ENCODE measurements at regions not wholly inside any gene's neighbourhood (a gene's known extent, or its start where the extent isn't known, plus 50 kb on each side); places are given as distances from the start of the nearest gene placed in this dataset.

GRCh38 chr20:51979226-51979625 is 176.9 kb upstream of the SALL4 start:
- Mint-ChIP-seq H3K27ac (no peak overlapping the region), H3K4me1 (no peaks in the 10 kb centered on the region), H3K36me3 (no peaks in the 10 kb centered on the region), H3K9me3 (peaks cover 0 to 14% (median 2%) of the 10 kb centered on the region in 7 donors), H3K27me3 (peaks cover 5% of the 10 kb centered on the region), H3K4me3 (no peak overlapping the region)
- no peaks in the 10 kb centered on the region for H3K4me1 ChIP-seq (ENCODE audit: control insufficient read depth, insufficient read depth, low read length, poor library complexity, severe bottlenecking)
- H3K27me3 ChIP-seq (ENCODE audit: control insufficient read depth, insufficient read depth, low read length), result no peaks in the 10 kb centered on the region
- ATAC-seq (ENCODE audit: low read depth in 2 of 2) (no peak), DNase-seq (no peak)
- no peaks in the 10 kb centered on the region for H3K9me3 ChIP-seq (ENCODE audit: control insufficient read depth in 2 of 2, low read length in 2 of 2)
- H3K27ac ChIP-seq (ENCODE audit: insufficient read depth, low read length, poor library complexity, severe bottlenecking), result no peak overlapping the region
- H3K4me3 ChIP-seq (ENCODE audit: low read depth, low read length), result no peak overlapping the region
- no peaks in the 10 kb centered on the region for H3K36me3 ChIP-seq (ENCODE audit: control insufficient read depth, insufficient read depth, low read length)

- Mint-ChIP-seq H3K27me3 (peaks cover 5% of the 10 kb centered on the region), H3K4me1 (no peaks in the 10 kb centered on the region), H3K27ac (peak overlapping the region in 1 of 3 donors; percentile 61), H3K9me3 (peaks cover 0 to 14% (median 2%) of the 10 kb centered on the region in 7 donors), H3K36me3 (no peaks in the 10 kb centered on the region), H3K4me3 (no peak overlapping the region)
- H3K4me3 ChIP-seq (ENCODE audit: low read depth, low read length), result no peak overlapping the region
- no peaks in the 10 kb centered on the region for H3K4me1 ChIP-seq (ENCODE audit: control insufficient read depth, insufficient read depth, low read length, poor library complexity, severe bottlenecking)
- no peak overlapping the region for H3K27ac ChIP-seq (ENCODE audit: insufficient read depth, low read length, poor library complexity, severe bottlenecking)
- DNase-seq, result no peak
- no peaks in the 10 kb centered on the region for H3K27me3 ChIP-seq (ENCODE audit: control insufficient read depth, insufficient read depth, low read length)
- no peaks in the 10 kb centered on the region for H3K9me3 ChIP-seq (ENCODE audit: control insufficient read depth in 2 of 2, low read length in 2 of 2)
- no peak for ATAC-seq (ENCODE audit: low read depth in 2 of 2)
- H3K36me3 ChIP-seq (ENCODE audit: control insufficient read depth, insufficient read depth, low read length), result no peaks in the 10 kb centered on the region
Measured at GRCh38 chr20:51978070-51978501, 175.8 kb upstream of the SALL4 start.

- Mint-ChIP-seq H3K4me3 (no peak overlapping the region), H3K27ac (no peak overlapping the region), H3K9me3 (peaks cover 0 to 4% (median 0%) of the 10 kb centered on the region in 7 donors), H3K27me3 (no peaks in the 10 kb centered on the region), H3K4me1 (no peaks in the 10 kb centered on the region), H3K36me3 (no peaks in the 10 kb centered on the region)
- no peaks in the 10 kb centered on the region for H3K27me3 ChIP-seq (ENCODE audit: control insufficient read depth, insufficient read depth, low read length)
- no peaks in the 10 kb centered on the region for H3K4me1 ChIP-seq (ENCODE audit: control insufficient read depth, insufficient read depth, low read length, poor library complexity, severe bottlenecking)
- H3K9me3 ChIP-seq (ENCODE audit: control insufficient read depth in 2 of 2, low read length in 2 of 2), result no peaks in the 10 kb centered on the region
- ATAC-seq (ENCODE audit: low read depth in 2 of 2) (no peak), DNase-seq (no peak)
- no peak overlapping the region for H3K4me3 ChIP-seq (ENCODE audit: low read depth, low read length)
- no peak overlapping the region for H3K27ac ChIP-seq (ENCODE audit: insufficient read depth, low read length, poor library complexity, severe bottlenecking)
- no peaks in the 10 kb centered on the region for H3K36me3 ChIP-seq (ENCODE audit: control insufficient read depth, insufficient read depth, low read length)
Measured at GRCh38 chr20:51972056-51972455, 169.7 kb upstream of the SALL4 start.

GRCh38 chr20:51970858-51971257 is 168.5 kb upstream of the SALL4 start:
- Histone ChIP-seq H3K4me1 (ENCODE audit: control insufficient read depth, insufficient read depth, low read length, poor library complexity, severe bottlenecking) (no peaks in the 10 kb centered on the region), H3K4me3 (ENCODE audit: low read depth, low read length) (no peak overlapping the region), H3K9me3 (ENCODE audit: control insufficient read depth in 2 of 2, low read length in 2 of 2) (no peaks in the 10 kb centered on the region), H3K27me3 (ENCODE audit: control insufficient read depth, insufficient read depth, low read length) (no peaks in the 10 kb centered on the region), H3K27ac (ENCODE audit: insufficient read depth, low read length, poor library complexity, severe bottlenecking) (no peak overlapping the region), H3K36me3 (ENCODE audit: control insufficient read depth, insufficient read depth, low read length) (no peaks in the 10 kb centered on the region)
- Mint-ChIP-seq H3K36me3 (no peaks in the 10 kb centered on the region), H3K4me3 (no peak overlapping the region), H3K4me1 (no peaks in the 10 kb centered on the region), H3K9me3 (peaks cover 0 to 2% (median 0%) of the 10 kb centered on the region in 7 donors), H3K27me3 (no peaks in the 10 kb centered on the region), H3K27ac (no peak overlapping the region)
- DNase-seq, result no peak
- ATAC-seq (ENCODE audit: low read depth in 2 of 2), result no peak

- ATAC-seq (ENCODE audit: low read depth in 2 of 2), result no peak
Measured at GRCh38 chr20:51969191-51969590, 166.9 kb upstream of the SALL4 start.

GRCh38 chr20:51968151-51968550 is 165.8 kb upstream of the SALL4 start:
- no peak overlapping the region for H3K27ac ChIP-seq (ENCODE audit: insufficient read depth, low read length, poor library complexity, severe bottlenecking)
- H3K4me1 Mint-ChIP-seq, result no peaks in the 10 kb centered on the region

More at GRCh38 chr20:51969191-51969590, 166.9 kb upstream of the SALL4 start:
- Histone ChIP-seq H3K36me3 (ENCODE audit: control insufficient read depth, insufficient read depth, low read length) (no peaks in the 10 kb centered on the region), H3K9me3 (ENCODE audit: control insufficient read depth in 2 of 2, low read length in 2 of 2) (no peaks in the 10 kb centered on the region), H3K4me3 (ENCODE audit: low read depth, low read length) (no peak overlapping the region), H3K27me3 (ENCODE audit: control insufficient read depth, insufficient read depth, low read length) (no peaks in the 10 kb centered on the region), H3K27ac (ENCODE audit: insufficient read depth, low read length, poor library complexity, severe bottlenecking) (no peak overlapping the region), H3K4me1 (ENCODE audit: control insufficient read depth, insufficient read depth, low read length, poor library complexity, severe bottlenecking) (no peaks in the 10 kb centered on the region)
- Mint-ChIP-seq H3K4me1 (no peaks in the 10 kb centered on the region), H3K4me3 (no peak overlapping the region), H3K9me3 (peaks cover 0 to 2% (median 0%) of the 10 kb centered on the region in 7 donors), H3K27me3 (no peaks in the 10 kb centered on the region), H3K36me3 (no peaks in the 10 kb centered on the region), H3K27ac (no peak overlapping the region)
- DNase-seq, result no peak

GRCh38 chr20:51966296-51966971 is 164.1 kb upstream of the SALL4 start:
- Mint-ChIP-seq H3K27ac (no peak overlapping the region), H3K4me3 (no peak overlapping the region), H3K36me3 (no peaks in the 10 kb centered on the region), H3K9me3 (no peaks in the 10 kb centered on the region), H3K27me3 (no peaks in the 10 kb centered on the region), H3K4me1 (no peaks in the 10 kb centered on the region)
- H3K36me3 ChIP-seq (ENCODE audit: control insufficient read depth, insufficient read depth, low read length), result no peaks in the 10 kb centered on the region
- DNase-seq, result peak in 1 of 3 donors; percentile 12
- H3K9me3 ChIP-seq (ENCODE audit: control insufficient read depth in 2 of 2, low read length in 2 of 2), result no peaks in the 10 kb centered on the region
- no peak overlapping the region for H3K4me3 ChIP-seq (ENCODE audit: low read depth, low read length)
- no peak overlapping the region for H3K27ac ChIP-seq (ENCODE audit: insufficient read depth, low read length, poor library complexity, severe bottlenecking)
- H3K4me1 ChIP-seq (ENCODE audit: control insufficient read depth, insufficient read depth, low read length, poor library complexity, severe bottlenecking), result no peaks in the 10 kb centered on the region
- H3K27me3 ChIP-seq (ENCODE audit: control insufficient read depth, insufficient read depth, low read length), result no peaks in the 10 kb centered on the region
- ATAC-seq (ENCODE audit: low read depth in 2 of 2), result no peak

More at GRCh38 chr20:51968151-51968550, 165.8 kb upstream of the SALL4 start:
- no peak overlapping the region for H3K4me3 ChIP-seq (ENCODE audit: low read depth, low read length)
- ATAC-seq (ENCODE audit: low read depth in 2 of 2) (no peak), DNase-seq (no peak)
- no peaks in the 10 kb centered on the region for H3K27me3 ChIP-seq (ENCODE audit: control insufficient read depth, insufficient read depth, low read length)
- H3K4me1 ChIP-seq (ENCODE audit: control insufficient read depth, insufficient read depth, low read length, poor library complexity, severe bottlenecking), result no peaks in the 10 kb centered on the region
- Mint-ChIP-seq H3K9me3 (peaks cover 0 to 2% (median 0%) of the 10 kb centered on the region in 7 donors), H3K27me3 (no peaks in the 10 kb centered on the region), H3K4me3 (no peak overlapping the region), H3K27ac (no peak overlapping the region), H3K36me3 (no peaks in the 10 kb centered on the region)
- no peaks in the 10 kb centered on the region for H3K36me3 ChIP-seq (ENCODE audit: control insufficient read depth, insufficient read depth, low read length)
- no peaks in the 10 kb centered on the region for H3K9me3 ChIP-seq (ENCODE audit: control insufficient read depth in 2 of 2, low read length in 2 of 2)

Measured in CD4-positive, CD25-positive, alpha-beta regulatory T cell (primary cell).